ENCODE measurements at regions not wholly inside any gene's neighbourhood (a gene's known extent, or its start where the extent isn't known, plus 50 kb on each side); places are given as distances from the start of the nearest gene placed in this dataset.

- no peak for DNase-seq
Observed at GRCh38 chr6:153621491-153621890, 417.5 kb upstream of the OPRM1 start.

DNA sequence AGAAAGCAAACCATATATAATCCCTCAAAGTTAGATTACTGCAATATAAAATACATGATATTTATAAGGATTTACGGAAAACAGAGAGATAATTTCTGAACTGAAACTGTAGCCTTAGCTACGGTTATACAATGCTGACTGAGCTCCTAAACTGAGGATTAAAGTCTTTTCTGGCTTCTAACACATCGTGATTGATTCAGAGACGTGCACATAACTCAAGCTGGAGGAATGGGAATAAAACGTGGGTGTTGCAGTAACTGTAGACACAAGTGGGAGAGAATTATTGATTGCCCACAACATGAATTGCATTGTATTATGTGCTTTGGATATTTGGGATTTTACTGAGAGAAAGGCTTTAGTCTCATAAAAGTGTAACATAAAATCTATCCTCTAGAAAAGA, 418.0 kb upstream of the OPRM1 start:
- DNase-seq: no peak

DNA sequence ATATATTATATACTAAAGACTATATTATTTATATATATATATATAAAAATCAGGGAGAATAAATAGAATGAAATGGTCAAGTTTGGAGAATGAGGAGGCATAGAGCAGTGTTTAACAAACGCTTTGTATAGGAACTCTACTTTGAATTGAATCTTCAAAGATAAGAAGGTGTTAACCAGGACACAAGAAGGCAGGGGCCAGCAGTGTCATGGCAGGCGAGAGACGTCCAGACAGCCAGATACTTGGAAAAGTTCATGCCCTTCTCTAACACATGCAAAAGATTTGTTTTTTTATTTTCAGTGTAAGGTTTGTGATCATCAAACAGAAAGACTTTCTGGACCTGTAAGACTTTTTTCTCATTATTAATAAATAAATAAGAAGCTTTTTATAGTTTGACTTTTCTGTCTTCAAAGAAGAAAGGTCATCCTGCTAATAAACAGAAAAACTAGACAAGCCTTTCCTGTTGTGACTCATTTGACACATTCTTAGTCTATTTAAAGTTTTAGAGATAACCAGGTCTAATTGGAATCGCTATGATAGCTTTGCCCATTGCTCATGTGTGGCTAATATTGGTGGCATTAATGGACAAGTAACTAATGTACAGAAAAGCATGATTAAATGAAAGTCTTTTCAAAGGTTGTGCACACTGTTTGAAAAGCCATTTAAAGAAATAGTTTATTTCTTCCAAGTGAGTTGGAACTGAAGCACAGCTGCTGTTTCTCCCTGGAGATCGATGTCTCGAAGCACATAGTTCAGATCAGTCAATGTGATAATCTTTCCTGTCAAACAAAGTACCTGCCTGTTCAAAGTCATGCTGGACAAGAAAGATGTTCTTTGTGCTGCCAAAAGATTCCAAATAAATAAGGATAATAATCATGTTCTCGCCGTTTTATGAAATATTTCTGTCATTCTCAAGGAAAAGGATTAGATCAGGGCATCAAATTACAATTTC, 420.4 kb upstream of the OPRM1 start:
- no peak for DNase-seq

DNA sequence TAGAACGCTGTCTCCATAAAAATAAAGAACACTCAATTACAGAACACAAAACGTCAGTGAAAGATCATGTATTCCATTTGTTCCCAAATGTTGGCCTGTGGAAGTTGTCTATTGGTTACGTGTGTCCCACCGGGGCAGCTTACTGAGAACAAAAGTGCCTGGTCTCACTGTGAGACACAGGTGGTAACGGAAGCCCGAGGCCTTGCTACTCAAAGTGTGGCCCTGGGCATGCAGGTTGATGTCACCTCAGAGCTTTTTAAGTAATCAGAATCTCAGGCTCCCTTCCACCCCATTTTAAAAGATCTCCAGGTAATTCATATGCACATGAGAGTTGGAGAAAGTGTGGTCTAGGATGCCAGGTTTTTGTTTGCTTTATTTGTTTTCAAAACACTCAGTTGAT, 422.5 kb upstream of the OPRM1 start:
- no peak for DNase-seq

- DNase-seq: no peak
Observed at GRCh38 chr6:153613719-153614455, 425.2 kb upstream of the OPRM1 start.

GRCh38 chr6:153602401-153602800, 436.6 kb upstream of the OPRM1 start:
- no peak for DNase-seq

DNA sequence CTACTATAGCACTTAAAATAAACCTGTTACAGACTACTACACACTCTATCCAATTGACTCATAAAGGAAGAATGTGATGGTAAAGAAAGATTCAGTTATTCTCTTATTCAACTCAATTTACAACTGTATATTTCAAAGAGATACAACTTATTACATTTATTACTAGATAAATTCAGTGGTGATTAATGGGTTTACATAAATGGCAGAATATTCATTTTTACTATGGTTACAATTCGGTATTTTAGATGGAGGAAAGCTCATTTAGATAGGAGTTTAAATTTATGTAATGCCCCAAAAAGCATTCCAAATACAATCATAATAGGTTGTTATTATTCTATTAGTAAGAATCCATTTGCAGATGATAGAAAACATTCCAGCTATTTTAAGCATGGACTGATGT, 439.1 kb upstream of the OPRM1 start:
- DNase-seq: no peak

DNA sequence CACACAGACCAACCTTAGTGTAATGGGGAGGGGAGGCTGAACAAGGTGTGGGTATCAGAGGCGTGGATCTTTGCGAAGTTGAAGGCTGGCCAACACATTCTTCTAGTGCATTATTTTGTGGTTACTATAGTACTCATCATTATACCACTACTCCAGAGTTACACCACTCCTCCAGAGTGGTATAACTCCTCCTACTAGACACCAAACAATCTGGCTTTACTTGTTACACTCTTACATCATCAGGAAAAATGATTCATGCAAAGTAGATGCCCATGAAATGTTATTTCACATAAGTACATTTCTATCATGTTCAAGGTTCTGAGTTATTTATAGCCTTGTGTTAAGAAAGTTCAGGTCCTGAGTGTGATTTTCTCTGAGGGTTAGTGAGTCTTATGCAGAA, 443.1 kb upstream of the OPRM1 start:
- DNase-seq: no peak

GRCh38 chr6:153594871-153595270, 444.2 kb upstream of the OPRM1 start:
- DNase-seq: no peak

DNA sequence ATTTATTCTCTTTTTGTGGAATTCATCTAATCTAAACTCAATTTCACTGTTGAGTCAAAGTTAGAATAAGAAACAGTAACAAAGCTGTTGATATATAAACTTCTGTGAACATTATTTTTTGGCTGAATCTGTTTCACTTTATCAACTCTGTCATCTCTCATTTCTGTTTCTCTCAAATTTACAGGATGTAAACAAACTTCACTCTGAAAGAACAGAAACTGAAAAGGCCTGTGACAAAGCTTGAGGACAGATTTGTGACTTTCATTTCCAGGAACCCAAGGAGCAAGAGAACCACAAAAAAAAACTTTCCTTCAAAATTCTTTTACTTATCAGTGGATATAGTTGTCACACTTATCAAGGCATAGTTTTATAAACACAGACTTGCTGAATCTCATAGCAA, 447.9 kb upstream of the OPRM1 start:
- no peak for DNase-seq

GRCh38 chr6:153590411-153590810, 448.6 kb upstream of the OPRM1 start:
- no peak for DNase-seq

GRCh38 chr6:153588330-153588729, 450.7 kb upstream of the OPRM1 start:
- DNase-seq: no peak

DNA sequence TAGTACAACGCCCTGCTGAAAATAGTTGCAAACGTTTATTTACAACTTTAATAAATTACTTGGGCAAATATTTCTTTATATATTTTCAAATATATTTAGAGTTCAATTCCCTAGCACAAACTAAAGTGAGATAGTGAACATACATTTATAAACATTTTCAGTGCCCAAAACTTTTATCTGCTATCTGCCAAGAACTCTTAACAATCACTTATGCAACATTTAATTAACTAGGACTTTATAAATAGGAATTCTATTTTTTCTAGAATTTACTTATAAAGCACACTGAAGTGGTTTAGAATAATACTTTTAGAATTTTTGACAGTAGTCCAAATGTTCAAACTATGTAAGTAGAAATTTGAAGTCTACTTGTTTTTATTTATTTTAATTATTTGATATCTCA, 452.6 kb upstream of the RGS17 start:
- DNase-seq: no peak

GRCh38 chr6:153580776-153581175, 449.7 kb upstream of the RGS17 start:
- no peak for DNase-seq

DNA sequence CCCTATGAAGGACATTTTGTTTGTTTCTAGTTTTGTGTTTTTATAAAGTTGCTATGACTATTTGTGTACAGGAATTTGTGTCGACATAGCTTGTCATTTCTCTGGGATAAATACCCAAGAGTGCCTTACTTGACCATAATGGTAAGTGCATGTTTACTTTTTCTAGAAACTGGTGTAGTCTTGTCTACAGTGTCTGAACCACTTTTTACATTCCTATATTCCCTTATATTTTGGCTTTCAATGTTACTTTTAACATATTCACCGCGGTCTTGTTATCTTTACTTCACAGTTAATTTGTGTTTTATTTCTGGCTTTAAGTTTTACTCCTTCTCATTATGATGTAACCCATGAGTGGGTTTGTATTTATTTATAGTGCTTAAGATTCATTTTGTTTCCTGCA, 444.4 kb upstream of the RGS17 start:
- no peak for DNase-seq

DNA sequence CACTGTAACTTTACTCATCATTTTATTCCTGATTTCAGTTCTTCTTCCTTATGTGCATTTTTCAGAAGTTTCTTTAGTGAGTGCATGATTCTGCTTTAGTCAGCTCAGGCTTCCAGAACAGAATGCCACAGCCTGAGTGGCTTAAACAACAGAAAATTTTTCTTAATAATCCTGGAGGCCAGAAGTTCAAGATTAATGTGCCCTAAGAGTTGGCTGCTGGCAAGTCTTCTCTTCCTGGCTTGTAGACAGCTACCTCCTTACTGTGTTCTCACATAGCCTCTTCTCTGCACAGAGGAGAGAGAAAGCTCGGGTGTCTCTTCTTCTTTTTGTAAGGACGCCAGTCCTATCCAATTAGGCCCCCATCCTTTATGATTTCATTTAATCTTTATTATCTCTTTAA, 443.1 kb upstream of the RGS17 start:
- no peak for DNase-seq

DNA sequence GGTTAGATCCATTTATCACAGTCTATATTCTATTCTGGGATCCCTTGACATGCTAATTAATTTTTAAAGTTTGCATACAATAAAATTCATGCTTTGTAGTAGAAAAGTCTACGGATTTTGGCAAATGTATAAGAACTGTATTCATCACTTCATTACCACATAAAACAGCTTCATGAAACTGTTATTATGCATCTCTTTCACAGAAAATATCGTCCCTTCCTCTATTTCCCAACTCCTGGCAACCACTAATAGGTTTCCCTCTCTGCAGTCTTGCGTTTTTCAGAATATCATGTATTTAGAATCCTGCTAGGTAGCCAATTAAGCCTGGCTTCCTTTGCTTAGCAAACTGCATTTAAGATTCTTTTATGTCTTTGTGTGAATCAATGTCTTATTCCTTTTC, 441.3 kb upstream of the RGS17 start:
- no peak for DNase-seq

GRCh38 chr6:153568628-153569027, 437.5 kb upstream of the RGS17 start:
- DNase-seq: no peak

- DNase-seq: no peak
Observed at GRCh38 chr6:153564803-153565202, 433.7 kb upstream of the RGS17 start.

GRCh38 chr6:153563001-153563400, 431.9 kb upstream of the RGS17 start:
- DNase-seq: no peak

DNA sequence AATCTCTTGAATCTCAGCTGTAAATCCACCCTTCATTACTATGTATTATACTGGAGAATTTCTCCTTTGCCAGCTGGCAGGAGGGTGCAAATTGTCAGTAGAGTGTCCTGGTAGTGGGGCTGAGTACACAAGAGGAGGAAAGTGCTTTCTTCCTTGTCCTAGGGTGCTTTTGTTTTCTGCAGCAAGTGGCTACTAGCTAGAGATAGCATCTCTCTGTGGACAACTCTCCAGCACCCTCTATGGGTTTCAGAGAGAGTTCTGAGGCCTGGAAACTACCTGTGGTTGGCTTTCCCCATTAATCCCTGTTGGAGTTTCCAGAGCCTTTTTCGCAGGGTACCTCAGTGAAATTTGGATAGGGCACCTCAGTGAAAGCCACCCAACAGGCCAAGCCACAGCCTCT, 422.5 kb upstream of the RGS17 start:
- peak; percentile 11 to 57 for DNase-seq

DNA sequence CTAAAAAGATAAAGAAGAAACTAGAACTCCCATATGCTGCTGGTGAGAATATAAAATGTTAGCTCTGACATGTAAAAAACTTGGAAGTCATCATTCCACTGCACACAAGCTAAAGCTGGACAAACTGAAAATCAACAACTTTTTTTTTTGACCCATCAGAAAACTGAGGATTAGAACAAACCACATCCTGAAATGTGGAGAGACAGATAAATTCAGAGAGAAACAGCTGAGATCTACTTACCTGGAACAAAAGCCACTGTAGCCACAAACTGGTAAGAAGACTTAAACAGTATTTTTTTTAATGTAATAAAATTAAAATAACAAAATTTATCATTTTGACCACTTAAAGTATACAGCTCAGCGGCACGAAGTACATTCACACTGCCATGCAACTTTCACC, 408.5 kb upstream of the RGS17 start:
- DNase-seq: no peak

GRCh38 chr6:153538491-153538890, 407.4 kb upstream of the RGS17 start:
- DNase-seq: no peak

DNA sequence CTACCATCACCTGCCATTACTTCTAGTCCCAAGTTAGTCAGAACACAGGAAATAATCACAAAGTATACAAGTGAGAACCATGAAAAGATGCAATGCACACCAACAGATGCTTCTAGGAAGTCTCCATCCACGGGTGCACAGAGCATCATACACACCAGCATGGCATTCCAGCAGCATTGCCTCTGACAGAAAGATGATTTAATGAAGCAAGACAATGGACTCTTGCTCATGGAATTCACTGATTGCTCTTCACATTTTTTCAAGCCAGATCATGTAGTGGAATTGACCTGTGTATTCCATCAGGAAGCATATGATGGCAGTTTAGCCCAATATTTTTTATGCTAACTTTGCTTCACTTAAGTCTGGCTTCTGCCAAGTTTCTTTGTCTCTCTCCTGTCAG, 406.3 kb upstream of the RGS17 start:
- DNase-seq: no peak
